C4-2B (cell line): ENCODE measurements at regions not wholly inside any gene's neighbourhood (a gene's known extent, or its start where the extent isn't known, plus 50 kb on each side); places are given as distances from the start of the nearest gene placed in this dataset.

ENCODE experiments used
- ZFX ChIP-seq: fragments of 450-650 bp; IDR thresholded peaks from 2 replicates; pipeline ENCODE4 v1.6.1; 2017
- TF ChIP-seq, protein P1 (sequence below): fragments of 450-650 bp; conservative IDR thresholded peaks from 2 replicates; pipeline ENCODE4 v1.5.1; 2017; ENCODE audit warnings: mild to moderate bottlenecking

GRCh38 chr9:7340451-7340850 lies 459.1 kb downstream of the DMAC1 start:
- TF ChIP-seq, protein P1, sequence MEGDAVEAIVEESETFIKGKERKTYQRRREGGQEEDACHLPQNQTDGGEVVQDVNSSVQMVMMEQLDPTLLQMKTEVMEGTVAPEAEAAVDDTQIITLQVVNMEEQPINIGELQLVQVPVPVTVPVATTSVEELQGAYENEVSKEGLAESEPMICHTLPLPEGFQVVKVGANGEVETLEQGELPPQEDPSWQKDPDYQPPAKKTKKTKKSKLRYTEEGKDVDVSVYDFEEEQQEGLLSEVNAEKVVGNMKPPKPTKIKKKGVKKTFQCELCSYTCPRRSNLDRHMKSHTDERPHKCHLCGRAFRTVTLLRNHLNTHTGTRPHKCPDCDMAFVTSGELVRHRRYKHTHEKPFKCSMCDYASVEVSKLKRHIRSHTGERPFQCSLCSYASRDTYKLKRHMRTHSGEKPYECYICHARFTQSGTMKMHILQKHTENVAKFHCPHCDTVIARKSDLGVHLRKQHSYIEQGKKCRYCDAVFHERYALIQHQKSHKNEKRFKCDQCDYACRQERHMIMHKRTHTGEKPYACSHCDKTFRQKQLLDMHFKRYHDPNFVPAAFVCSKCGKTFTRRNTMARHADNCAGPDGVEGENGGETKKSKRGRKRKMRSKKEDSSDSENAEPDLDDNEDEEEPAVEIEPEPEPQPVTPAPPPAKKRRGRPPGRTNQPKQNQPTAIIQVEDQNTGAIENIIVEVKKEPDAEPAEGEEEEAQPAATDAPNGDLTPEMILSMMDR = no peak
- TF ChIP-seq ZFX = no peak
